Hepatic stellate cell (primary cell): ENCODE measurements at regions not wholly inside any gene's neighbourhood (a gene's known extent, or its start where the extent isn't known, plus 50 kb on each side); places are given as distances from the start of the nearest gene placed in this dataset.
A peak's percentile ranks its signal among the peaks of the same experiment; 100 is the strongest.
"Not testable (repeated sequence)": the region's sequence is repeated elsewhere in the genome, so short reads cannot be mapped to it uniquely, and the experiment has no call there.

Experiments used
- DNase-seq: peaks from one replicate; pipeline ENCODE4 v3.0.0; 2011; ENCODE audit warnings: low spot score

- DNase-seq: no peak
Measured at GRCh38 chr7:80082213-80082612, 52.4 kb upstream of the GNAI1 start.

- DNase-seq: no peak
Measured at GRCh38 chr7:80078886-80079285, 55.7 kb upstream of the GNAI1 start.

GRCh38 chr7:80078159-80078731 lies 56.4 kb upstream of the GNAI1 start:
- no peak for DNase-seq

- DNase-seq: no peak
Measured at GRCh38 chr7:80070391-80070790, 64.2 kb upstream of the GNAI1 start.

GRCh38 chr7:80066639-80067038 lies 68.0 kb upstream of the GNAI1 start:
- no peak for DNase-seq

- no peak for DNase-seq
Measured at GRCh38 chr7:80063834-80064233, 70.8 kb upstream of the GNAI1 start.

GRCh38 chr7:80060218-80060806 lies 74.3 kb upstream of the GNAI1 start:
- DNase-seq: peak; percentile 19

GRCh38 chr7:80057488-80057887 lies 77.1 kb upstream of the GNAI1 start:
- DNase-seq: no peak

GRCh38 chr7:80054356-80054755 lies 80.3 kb upstream of the GNAI1 start:
- no peak for DNase-seq

GRCh38 chr7:80053124-80053523 lies 81.5 kb upstream of the GNAI1 start:
- DNase-seq: no peak

- DNase-seq: peak; percentile 22
Measured at GRCh38 chr7:80047856-80048459, 86.7 kb upstream of the GNAI1 start.

- DNase-seq: no peak
Measured at GRCh38 chr7:80047032-80047431, 87.6 kb upstream of the GNAI1 start.

- no peak for DNase-seq
Measured at GRCh38 chr7:80044796-80045195, 89.8 kb upstream of the GNAI1 start.

- no peak for DNase-seq
Measured at GRCh38 chr7:80040752-80041151, 93.9 kb upstream of the GNAI1 start.

- no peak for DNase-seq
Measured at GRCh38 chr7:80040335-80040734, 94.3 kb upstream of the GNAI1 start.

GRCh38 chr7:80039251-80039884 lies 95.3 kb upstream of the GNAI1 start:
- no peak for DNase-seq

GRCh38 chr7:80037689-80038088 lies 96.9 kb upstream of the GNAI1 start:
- no peak for DNase-seq

- DNase-seq: no peak
Measured at GRCh38 chr7:80036107-80036506, 98.5 kb upstream of the GNAI1 start.

GRCh38 chr7:80028717-80029116 lies 105.9 kb upstream of the GNAI1 start:
- no peak for DNase-seq

- DNase-seq: no peak
Measured at GRCh38 chr7:80027611-80028173, 106.9 kb upstream of the GNAI1 start.

- no peak for DNase-seq
Measured at GRCh38 chr7:80026766-80027165, 107.9 kb upstream of the GNAI1 start.

GRCh38 chr7:80020277-80020676 lies 114.4 kb upstream of the GNAI1 start:
- DNase-seq: not testable (repeated sequence)

GRCh38 chr7:80019809-80020207 lies 114.8 kb upstream of the GNAI1 start:
- DNase-seq: not testable (repeated sequence)
